H7 (cell line): ENCODE measurements at regions not wholly inside any gene's neighbourhood (a gene's known extent, or its start where the extent isn't known, plus 50 kb on each side); places are given as distances from the start of the nearest gene placed in this dataset.
"Not testable (repeated sequence)": the region's sequence is repeated elsewhere in the genome, so short reads cannot be mapped to it uniquely, and the experiment has no call there.

ENCODE experiments used
- DNase-seq: peaks from one replicate; pipeline ENCODE4 v3.0.0; 2012
- H3K27me3 ChIP-seq: 2 replicates; pipeline ENCODE4 v1.6.0; 2011; ENCODE audit warnings: mild to moderate bottlenecking, low read length; ENCODE audit not compliant: control insufficient read depth, insufficient read depth
- H3K36me3 ChIP-seq: replicated peaks from 2 replicates; pipeline ENCODE4 v1.5.1; 2011; ENCODE audit warnings: low read length; ENCODE audit not compliant: control insufficient read depth, insufficient read depth
- H3K4me3 ChIP-seq: 2 replicates; pipeline ENCODE4 v1.5.1; 2011; ENCODE audit warnings: low read depth, mild to moderate bottlenecking, control low read depth, low read length, moderate library complexity; ENCODE audit not compliant: insufficient read depth

DNA sequence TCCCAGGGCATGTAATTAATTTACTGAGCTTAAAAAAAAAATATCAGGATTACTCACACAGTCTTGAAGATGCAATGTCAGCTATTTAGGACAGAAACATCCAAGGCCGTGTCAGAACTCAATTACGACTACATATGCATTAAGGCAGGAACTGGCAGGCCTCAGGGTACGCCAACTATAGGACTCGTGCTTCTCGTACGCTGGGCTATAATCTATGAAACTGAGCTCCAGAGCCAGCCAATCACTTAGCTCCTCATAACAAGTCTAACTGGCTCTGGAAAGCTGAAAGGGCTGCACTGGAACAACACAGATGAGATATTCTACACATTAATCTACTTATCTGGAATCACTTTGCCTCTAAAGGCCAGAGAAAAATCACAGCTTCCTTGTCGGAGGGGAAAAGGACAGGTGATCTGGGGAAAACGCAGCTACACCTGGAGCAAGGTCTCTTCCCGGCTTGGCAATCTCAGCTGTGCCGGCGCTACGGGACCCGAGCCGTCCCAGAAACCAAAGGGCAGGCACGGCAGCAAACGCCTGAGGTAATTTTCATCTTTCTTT lies 212.0 kb downstream of the DEPDC1B start:
- no peaks in the 10 kb centered on the region for H3K27me3 ChIP-seq
- H3K36me3 ChIP-seq: no peaks in the 10 kb centered on the region
- DNase-seq: no peak
- no peak overlapping the region for H3K4me3 ChIP-seq

DNA sequence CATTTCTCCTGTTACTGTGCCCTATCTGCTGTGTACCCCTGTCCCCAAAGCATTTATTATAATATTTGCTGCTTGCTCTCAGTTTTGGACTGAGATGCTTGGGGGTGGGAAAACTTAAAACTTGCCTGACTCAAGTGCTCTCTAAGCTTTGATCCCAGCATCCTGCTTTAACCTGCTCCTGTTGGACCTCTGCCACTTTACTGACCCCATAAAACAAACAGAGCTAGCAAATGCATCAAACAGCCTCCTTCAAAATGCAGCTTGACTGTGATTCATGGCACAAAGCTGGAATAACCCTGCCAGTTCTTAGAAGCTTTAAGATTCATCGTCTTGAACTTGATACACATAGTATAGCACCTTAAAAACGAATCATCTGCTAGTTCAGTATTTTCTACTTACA lies 212.5 kb downstream of the DEPDC1B start:
- no peaks in the 10 kb centered on the region for H3K27me3 ChIP-seq
- DNase-seq: no peak
- H3K4me3 ChIP-seq: no peak overlapping the region
- no peaks in the 10 kb centered on the region for H3K36me3 ChIP-seq

DNA sequence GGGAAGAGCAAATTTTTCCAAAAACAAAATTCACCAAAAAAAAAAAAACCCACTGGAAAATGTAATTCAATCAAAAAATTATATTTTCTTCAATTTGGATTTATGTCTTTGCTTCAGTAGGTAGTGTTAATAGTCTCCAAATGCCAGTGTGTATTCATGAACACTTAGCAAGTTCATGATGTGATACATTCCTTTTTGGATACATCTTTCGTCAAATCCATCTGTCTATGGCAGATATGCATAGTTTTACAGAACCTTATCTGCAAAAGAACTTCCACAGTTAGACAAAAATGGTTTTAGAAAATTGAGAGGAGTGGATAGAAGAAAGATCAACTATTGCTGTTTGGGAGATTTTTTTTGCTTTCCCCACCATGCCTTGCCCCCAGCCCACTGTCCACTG lies 214.6 kb downstream of the DEPDC1B start:
- Histone ChIP-seq H3K36me3 (no peaks in the 10 kb centered on the region), H3K27me3 (no peaks in the 10 kb centered on the region), H3K4me3 (no peak overlapping the region)
- no peak for DNase-seq

DNA sequence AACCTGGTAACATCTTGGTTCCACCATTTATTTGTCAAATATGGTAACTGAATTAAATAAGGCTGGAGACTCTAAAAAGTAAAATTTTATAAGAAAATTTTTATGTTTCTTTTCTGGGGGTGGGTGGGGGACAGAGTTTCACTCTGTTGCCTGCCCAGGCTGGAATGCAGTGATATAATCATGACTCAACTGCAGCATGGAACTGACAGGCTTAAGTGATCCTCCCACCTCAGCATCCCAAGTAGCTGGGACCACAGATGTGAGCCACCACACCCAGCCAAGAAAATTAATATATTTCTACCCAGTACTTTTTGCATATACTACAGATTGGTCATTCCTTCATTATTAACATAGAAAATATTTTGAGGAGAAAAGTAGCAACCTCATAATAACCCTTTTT lies 216.9 kb downstream of the DEPDC1B start:
- Histone ChIP-seq H3K27me3 (no peaks in the 10 kb centered on the region), H3K36me3 (no peaks in the 10 kb centered on the region), H3K4me3 (no peak overlapping the region)
- no peak for DNase-seq

DNA sequence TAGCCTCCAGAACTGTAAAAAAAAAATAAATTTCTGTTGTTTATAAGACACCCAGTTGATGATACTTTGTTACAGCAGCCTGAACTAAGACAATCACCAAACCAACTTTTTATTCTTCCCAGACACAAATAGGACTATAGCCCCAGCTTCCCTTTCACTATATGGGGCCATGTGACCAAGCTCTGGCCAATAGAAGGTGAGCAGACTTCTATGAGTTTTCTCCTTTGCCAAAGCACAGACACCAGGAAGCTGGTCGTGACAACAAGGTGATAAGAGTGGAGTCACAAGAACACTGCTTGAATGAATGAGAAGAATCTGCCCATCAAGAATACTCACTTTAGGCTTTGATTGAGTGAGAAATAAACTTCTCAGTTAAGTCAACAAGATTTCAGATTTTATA lies 217.7 kb downstream of the DEPDC1B start:
- no peaks in the 10 kb centered on the region for H3K36me3 ChIP-seq
- DNase-seq: no peak
- H3K27me3 ChIP-seq: no peaks in the 10 kb centered on the region
- no peak overlapping the region for H3K4me3 ChIP-seq

DNA sequence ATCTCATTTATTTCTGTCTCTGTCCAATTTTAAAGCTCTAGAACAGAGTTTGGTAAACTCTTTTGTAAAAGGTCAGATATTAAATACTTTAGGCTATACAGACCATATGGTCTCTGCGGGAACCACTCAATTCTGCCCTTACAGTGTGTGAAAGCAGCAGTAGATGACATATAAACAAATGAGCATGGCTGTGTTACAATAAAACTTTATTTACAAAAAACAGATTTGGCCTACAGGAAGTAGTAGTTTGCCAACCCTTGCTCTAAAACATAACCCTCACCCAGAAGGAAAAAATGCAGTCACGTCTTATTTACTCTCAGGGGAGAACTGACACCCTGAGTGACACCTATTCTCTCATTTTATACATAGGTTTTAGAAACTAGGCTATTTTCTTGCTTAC lies 220.4 kb downstream of the DEPDC1B start:
- DNase-seq: no peak
- no peaks in the 10 kb centered on the region for H3K27me3 ChIP-seq
- H3K4me3 ChIP-seq: no peak overlapping the region
- no peaks in the 10 kb centered on the region for H3K36me3 ChIP-seq

DNA sequence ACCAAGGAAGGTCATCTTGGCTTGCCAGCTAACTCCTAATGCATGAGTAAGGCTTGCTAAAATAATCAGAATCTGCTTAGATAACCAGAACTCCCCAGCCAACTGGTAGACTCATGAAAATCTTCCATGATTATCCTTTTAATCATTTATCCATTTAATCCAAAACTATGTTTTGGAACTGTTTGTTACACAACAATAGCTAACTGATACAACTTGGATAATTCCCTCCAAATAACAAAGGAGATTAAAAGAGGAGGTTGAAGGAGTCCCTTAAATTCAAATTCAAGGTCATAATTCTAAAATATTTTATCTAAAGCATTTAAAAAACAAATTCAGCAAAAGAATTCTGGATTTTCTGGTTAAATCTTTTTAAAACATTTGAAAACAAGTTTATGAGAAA lies 222.1 kb downstream of the DEPDC1B start:
- DNase-seq: no peak
- no peaks in the 10 kb centered on the region for H3K36me3 ChIP-seq
- H3K4me3 ChIP-seq: no peak overlapping the region
- H3K27me3 ChIP-seq: no peaks in the 10 kb centered on the region

DNA sequence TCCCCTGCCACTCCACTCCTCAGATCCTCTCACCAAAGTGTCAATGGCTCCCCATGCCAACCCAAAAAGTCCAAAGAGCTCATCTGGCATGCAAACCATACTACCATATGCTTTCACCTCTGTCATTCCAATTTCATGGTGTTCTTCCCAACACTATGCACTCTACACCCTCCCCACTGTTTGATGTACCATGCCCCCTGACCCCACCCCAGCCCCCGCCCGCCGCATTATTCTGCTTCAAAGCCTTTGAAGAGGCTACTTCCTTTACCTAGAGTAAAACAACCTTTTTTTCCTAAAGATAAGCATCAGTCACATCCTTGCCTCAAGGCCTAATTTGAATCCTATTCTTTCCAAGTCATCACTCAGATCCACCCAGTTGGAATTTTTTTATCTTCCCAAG lies 226.3 kb downstream of the DEPDC1B start:
- Histone ChIP-seq H3K36me3 (no peaks in the 10 kb centered on the region), H3K4me3 (no peak overlapping the region)
- DNase-seq: no peak

DNA sequence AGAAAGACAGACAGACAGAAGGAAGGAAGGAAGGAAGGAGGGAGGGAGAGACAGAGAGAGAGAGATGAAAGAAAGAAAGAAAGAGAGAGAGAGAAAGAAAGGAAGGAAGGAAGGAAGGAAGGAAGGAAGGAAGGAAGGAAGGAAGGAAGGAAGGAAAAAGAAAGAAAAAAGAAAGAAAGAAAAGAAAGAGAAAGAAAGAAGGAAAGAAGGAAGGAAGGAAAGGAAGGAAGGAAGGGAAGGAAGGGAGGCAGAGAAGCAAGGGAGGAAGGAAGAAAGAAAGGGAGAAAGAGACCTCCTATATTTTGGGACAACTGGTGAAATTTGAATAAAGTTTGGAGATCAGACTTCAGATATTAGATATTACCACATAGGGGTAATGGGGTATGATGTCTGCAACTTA lies 226.9 kb downstream of the DEPDC1B start:
- not testable (repeated sequence) for H3K36me3 ChIP-seq, H3K27me3 ChIP-seq, DNase-seq, H3K4me3 ChIP-seq

More for the DNA sequence above, 226.3 kb downstream of the DEPDC1B start:
- no peaks in the 10 kb centered on the region for H3K27me3 ChIP-seq

DNA sequence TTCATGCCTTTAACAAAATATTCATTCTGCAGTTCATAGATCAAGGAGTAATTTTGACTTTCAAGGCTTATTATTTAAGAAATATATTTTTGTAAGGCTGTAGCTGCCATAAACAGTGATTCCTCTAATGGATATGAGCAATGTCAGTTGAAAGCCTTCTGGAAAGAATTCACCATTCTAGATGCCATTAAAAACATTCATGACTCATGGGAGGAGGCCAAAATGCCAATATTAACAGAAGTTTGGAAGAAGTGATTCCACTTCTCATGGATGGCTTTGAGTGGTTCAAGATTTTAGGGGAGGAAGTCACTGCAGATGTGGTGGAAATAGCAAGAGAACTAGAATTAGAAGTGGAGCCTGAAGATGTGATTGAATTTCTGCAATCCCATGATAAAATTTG lies 229.1 kb downstream of the DEPDC1B start:
- DNase-seq: no peak
- no peaks in the 10 kb centered on the region for H3K36me3 ChIP-seq
- H3K4me3 ChIP-seq: no peak overlapping the region
- H3K27me3 ChIP-seq: no peaks in the 10 kb centered on the region

DNA sequence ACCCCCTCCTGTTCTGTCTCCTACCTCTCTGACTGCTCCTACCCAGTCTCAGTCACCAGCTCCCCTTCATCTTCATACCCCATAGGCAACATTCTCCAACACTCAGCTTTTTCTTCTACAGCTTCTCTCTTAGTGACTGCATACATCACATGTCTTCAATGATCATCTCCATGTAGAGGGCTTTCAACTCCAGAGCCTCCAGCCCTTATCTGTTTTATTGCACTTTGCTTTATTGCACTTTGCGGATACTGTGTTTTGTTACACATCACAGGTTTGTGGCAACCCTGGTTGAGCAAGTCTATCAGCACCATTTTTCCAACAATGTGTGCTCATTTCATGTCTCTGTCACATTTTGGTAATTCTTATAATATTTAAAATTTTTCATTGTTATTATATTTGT lies 230.7 kb downstream of the DEPDC1B start:
- no peak overlapping the region for H3K4me3 ChIP-seq
- no peaks in the 10 kb centered on the region for H3K36me3 ChIP-seq
- DNase-seq: no peak
- no peaks in the 10 kb centered on the region for H3K27me3 ChIP-seq

DNA sequence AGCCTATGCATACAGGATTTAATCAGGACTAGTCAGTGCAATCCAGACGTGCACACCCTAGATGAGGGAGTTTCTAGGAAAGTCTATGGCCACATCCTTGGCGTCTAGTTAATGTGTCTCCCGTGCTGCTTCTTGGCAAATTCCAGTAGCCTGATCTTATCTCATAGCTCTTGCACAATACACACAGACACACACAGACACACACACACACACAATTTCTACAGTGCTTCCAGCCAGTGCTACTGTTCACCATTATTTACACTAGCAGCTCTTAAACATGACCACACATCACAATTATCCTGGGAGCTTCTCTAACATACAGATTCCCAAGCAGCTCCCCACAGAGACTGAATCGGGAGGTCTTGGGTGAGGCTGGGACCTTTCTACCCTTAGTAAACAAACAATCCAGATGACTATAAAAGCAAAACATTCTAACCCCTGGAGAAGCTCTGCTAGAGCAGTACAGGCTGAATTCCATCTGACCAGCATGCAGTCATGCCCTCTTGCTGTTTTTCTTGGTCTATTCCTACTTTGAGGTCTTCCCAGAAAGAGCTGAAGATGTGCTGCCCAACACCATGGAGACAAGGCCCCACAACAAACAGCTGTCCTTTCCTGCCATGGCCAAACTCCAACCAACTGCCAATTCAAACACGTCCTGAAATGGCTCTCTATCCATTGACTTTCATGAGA lies 236.6 kb downstream of the DEPDC1B start:
- DNase-seq: no peak
- no peak overlapping the region for H3K4me3 ChIP-seq
- no peaks in the 10 kb centered on the region for H3K27me3 ChIP-seq
- H3K36me3 ChIP-seq: no peaks in the 10 kb centered on the region

DNA sequence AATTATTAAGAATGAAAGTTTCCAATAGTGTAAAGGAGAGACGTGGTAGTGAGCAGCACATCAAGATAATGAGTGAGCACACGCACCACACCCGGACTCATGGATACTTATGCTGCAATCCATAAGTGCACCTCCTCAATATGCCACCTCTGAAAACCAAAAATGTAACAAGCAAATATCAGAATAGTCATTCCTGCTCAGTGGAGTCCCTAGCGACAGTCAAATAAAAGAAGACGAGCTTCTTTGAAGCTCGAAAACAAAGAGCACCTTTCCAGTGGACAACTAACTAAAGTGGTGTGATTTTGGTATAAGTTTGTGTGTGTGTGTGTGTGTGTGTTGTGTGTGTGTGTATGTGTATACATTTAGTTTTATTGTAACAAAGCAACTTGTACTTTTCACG lies 241.3 kb downstream of the DEPDC1B start:
- H3K4me3 ChIP-seq: no peak overlapping the region
- H3K27me3 ChIP-seq: no peaks in the 10 kb centered on the region
- DNase-seq: no peak
- no peaks in the 10 kb centered on the region for H3K36me3 ChIP-seq

DNA sequence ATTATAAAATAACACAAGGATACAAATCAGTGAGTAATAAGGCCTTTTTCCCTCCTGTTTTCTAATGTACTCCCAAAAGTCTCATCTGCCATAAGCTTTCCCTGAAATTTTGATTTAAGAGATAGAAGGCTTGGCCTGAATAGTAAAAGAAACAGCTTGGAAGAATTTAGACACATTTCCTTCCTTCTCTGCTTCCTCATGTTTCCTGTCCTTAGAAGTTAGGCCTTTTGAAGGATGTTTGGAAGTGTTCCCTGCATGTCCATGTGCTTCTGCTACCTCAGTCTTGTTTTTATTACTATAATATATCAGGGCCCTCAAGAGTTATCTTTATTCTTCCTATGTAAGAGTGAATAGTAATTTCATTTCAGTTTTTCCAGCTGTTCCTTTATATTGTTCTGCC lies 242.7 kb downstream of the DEPDC1B start:
- Histone ChIP-seq H3K27me3 (no peaks in the 10 kb centered on the region), H3K4me3 (no peak overlapping the region), H3K36me3 (no peaks in the 10 kb centered on the region)
- DNase-seq: no peak

DNA sequence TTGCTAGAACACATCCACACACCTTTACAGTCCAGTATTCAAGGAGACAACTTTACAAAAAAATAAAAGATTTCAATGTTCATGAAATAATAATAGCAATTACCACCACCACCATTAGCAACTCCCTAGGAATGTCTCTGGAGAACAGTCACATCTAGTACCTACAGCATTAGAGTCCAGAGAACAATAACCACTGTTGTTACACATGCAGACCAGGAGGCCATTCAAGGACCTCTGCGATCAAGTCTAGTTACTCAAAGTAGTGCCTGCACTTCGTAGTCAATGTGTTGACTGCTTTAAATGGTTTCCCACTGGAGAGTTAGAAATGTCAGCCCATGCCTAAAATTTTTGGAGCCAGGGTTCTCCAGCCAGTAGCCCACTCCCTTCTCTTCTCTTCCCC lies 244.4 kb downstream of the DEPDC1B start:
- H3K4me3 ChIP-seq: no peak overlapping the region
- H3K36me3 ChIP-seq: no peaks in the 10 kb centered on the region

DNA sequence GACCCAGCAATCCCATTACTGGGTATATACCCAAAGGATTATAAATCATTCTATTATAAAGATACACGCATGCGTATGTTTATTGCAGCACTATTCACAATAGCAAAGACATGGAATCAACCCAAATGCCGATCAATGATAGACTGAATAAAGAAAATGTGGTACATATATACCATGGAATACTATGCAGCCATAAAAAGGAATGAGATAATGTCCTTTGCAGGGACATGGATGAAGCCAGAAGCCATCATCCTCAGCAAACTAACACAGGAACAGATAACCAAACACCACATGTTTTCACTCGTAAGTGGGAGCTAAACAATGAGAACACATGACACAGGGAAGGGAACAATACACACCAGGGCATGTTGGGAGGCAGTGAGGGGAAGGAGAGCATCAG lies 245.7 kb downstream of the DEPDC1B start:
- H3K36me3 ChIP-seq, H3K4me3 ChIP-seq, H3K27me3 ChIP-seq, DNase-seq: not testable (repeated sequence)

More for the DNA sequence above, 244.4 kb downstream of the DEPDC1B start:
- H3K27me3 ChIP-seq: no peaks in the 10 kb centered on the region
- DNase-seq: no peak
